ENCODE measurements at regions not wholly inside any gene's neighbourhood (a gene's known extent, or its start where the extent isn't known, plus 50 kb on each side); places are given as distances from the start of the nearest gene placed in this dataset.

DNA sequence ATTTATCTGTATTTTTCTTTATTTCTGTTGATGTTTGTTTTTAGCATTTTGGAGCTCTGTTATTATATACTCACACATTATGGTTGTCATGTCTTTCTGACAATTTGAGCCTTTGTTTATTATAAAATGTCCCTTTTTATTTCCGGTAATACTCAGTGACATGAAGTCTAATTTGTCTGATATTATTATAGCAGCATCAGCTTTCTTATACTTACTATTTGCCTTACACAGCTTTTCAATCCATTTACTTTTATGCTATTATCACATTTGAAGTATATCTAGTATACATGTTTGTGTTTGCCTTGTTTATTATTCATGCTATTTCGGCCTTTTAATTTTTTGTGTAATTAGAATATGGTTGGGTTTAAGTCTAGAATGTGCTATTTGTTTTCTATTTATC, 430.6 kb upstream of the FANCL start:
- TF ChIP-seq, protein P1, sequence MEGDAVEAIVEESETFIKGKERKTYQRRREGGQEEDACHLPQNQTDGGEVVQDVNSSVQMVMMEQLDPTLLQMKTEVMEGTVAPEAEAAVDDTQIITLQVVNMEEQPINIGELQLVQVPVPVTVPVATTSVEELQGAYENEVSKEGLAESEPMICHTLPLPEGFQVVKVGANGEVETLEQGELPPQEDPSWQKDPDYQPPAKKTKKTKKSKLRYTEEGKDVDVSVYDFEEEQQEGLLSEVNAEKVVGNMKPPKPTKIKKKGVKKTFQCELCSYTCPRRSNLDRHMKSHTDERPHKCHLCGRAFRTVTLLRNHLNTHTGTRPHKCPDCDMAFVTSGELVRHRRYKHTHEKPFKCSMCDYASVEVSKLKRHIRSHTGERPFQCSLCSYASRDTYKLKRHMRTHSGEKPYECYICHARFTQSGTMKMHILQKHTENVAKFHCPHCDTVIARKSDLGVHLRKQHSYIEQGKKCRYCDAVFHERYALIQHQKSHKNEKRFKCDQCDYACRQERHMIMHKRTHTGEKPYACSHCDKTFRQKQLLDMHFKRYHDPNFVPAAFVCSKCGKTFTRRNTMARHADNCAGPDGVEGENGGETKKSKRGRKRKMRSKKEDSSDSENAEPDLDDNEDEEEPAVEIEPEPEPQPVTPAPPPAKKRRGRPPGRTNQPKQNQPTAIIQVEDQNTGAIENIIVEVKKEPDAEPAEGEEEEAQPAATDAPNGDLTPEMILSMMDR (IDR thresholded peaks at IDR 0.05), result no peak
- TF ChIP-seq POLR2A (IDR thresholded peaks at IDR 0.05), result no peak
- no peak for TF ChIP-seq EP300 (IDR thresholded peaks at IDR 0.05)
